TTC549 (cell line): ENCODE measurements at regions not wholly inside any gene's neighbourhood (a gene's known extent, or its start where the extent isn't known, plus 50 kb on each side); places are given as distances from the start of the nearest gene placed in this dataset.
A peak's percentile ranks its signal among the peaks of the same experiment; 100 is the strongest.
"Not testable (repeated sequence)": the region's sequence is repeated elsewhere in the genome, so short reads cannot be mapped to it uniquely, and the experiment has no call there.

ENCODE experiments used
- FAIRE-seq: peaks from 2 replicates; lab custom pipeline; 2012; peaks lifted over from hg19 to GRCh38; lab: Jason Lieb, UNC

DNA sequence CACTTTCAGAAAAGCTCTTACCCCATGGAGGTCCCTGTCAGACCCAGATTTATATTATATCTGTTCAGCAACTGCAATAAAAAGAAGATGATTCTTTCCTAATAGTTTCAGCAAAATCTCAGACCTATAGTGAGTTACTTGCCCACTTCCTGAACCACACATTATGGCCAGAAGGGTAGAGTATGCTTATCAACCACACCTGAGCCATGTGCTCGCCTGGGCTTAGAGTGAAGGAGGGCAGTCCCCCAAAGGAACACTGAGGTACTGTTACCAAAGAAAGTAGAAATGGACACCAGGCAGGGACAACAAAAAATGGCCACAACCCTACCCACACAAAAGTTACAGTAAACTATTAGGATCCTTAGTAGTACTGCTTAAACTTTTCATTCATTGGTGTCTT lies 128.7 kb downstream of the ZNF608 start:
- no peak for FAIRE-seq

DNA sequence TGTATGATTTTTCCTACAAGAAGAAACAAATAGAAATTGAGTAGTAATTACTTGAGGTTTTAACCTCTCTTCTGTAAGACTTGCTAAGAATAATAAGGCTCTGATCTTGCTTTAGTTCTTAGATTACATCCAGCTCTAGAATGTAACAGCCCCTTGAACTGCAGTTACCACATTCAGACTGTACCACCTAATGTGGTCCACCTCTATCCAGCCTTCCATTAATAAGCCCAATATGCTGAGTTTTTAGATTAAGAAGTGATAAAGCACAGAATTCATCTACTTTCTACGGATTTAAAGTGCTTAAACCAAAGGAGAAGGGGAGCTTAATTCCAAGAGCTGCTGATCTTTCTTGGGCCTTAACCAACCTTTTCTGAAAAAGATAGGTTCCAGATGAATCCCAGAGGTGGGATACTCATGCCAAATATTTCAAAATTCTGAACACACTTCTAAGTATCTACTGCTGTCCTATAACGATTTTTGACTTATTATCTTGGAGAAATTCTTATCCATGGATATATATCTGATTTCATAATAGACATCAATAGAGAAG lies 131.5 kb downstream of the ZNF608 start:
- no peak for FAIRE-seq

DNA sequence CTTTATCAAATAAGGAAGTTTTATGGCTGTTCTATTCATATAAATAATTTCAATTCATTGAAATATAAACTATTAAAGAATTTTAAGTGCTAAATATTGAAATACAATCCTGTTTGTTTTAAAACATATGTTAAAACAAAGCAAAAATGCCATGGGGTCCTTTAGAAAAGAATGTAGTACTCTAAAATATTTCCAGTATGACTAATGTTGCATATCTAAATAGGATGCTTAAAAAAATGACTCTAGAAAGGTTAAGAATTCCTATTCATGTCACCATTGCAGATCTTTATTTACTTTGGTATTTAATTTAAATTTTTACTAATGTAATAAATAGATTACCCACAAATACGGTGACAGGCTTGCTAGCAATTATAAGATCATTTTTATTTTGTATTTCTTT lies 132.3 kb downstream of the ZNF608 start:
- no peak for FAIRE-seq

DNA sequence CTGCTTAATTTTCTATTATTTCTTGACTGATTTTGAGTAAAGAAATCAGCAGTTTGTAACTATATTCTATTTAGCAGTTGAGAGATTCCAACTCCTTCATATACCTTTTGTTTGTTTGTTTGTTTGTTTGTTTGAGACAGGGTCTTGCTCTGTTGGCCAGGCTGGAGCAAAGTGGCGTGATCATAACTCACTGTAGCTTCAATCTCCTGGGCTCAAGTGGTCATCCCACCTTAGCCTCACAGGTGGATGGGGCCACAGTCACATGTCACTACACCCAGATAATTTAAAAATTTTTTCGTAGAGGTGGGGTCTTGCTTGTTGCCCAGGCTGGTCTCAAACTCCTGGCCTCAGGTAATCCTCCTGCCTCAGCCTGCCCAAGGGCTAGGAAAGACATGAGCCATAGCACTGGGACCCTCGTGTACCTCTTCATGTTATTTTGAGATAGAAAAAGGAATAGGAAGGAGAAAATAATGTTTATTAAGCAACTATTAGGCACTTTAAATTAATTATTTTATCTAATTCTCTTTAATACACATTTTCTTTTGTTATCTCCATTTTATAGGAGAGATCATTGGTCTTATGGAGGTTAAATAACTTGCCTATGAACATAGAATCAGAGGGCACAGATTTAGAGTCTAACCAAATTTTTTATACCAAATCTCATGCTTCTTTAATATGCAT lies 133.0 kb downstream of the ZNF608 start:
- no peak for FAIRE-seq

DNA sequence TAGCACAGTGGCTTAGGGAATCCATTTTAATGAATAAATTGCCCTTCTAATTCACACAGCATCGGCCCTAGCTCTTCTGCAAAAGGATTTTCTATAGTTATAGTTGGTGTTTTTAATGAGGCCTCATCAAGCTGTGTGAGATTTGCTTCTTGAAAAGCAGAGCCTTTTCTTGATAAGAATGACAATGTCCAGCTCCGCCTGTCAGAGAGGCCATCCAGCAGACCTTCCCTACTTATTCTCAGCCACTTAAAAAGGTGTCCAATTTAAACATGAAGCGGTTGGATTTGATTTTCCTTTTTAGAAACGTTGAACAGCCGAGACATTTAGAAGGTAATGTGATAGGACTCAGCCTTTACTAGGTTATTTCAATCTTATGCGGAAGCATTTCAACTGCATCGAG lies 134.4 kb downstream of the ZNF608 start:
- no peak for FAIRE-seq

DNA sequence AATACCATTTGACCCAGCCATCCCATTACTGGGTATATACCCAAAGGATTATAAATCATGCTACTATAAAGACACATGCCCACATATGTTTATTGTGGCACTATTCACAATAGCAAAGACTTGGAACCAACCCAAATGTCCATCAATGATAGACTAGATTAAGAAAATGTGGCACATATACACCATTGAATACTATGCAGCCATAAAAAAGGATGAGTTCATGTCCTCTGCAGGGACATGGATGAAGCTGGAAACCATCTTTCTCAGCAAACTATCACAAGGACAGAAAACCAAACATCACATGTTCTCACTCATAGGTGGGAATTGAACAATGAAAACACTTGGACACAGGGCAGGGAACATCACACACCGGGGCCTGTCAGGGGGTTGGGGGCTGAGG lies 135.2 kb downstream of the ZNF608 start:
- not testable (repeated sequence) for FAIRE-seq

DNA sequence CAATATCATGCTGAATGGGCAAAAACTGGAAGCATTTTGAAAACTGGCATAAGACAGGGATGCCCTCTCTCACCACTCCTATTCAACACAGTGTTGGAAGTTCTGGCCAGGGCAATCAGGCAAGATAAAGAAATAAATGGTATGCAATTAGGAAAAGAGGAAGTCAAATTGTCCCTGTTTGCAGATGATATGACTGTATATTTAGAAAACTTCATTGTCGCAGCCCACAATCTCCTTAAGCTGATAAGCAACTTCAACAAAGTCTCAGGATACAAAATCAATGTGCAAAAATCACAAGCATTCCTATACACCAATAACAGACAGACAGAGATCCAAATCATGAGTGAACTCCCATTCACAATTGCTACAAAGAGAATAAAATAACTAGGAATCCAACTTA lies 136.8 kb downstream of the ZNF608 start:
- not testable (repeated sequence) for FAIRE-seq

DNA sequence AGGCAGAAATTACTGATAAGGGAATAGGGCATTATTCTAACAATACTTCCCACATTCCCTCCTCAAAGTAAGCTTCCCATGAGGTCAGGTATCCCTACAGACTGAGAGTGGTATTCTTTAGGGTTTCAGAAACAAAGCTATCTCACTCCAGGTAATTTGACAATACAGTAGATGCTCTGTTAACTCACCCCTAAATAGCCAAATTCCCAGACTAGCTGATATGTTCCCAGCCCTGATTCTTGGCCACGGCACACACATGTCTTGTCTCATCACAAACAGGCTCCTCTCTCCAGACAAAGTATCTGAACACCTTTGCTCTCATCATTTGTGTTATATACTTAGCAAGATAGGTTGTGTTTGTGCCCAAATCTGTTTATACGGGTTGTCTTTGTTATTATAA lies 139.9 kb downstream of the ZNF608 start:
- FAIRE-seq: no peak

DNA sequence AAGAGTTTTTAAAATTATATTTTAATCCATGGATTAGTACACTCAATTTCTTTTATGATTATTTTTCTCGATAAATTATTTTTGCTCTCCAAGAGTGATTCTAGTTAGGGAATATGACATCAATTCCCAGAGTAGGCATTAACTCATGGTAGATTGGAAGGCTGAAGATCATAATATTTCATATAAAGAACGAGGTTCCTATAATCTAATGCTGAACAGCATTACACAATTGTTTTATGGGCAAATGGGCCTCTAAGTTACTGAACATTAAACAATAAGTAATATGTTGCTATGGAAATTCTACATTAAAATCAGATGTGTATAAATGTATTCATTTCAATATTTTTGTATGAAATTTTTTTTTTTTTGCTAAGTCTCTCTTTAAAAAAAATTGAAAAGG lies 140.3 kb downstream of the ZNF608 start:
- no peak for FAIRE-seq

DNA sequence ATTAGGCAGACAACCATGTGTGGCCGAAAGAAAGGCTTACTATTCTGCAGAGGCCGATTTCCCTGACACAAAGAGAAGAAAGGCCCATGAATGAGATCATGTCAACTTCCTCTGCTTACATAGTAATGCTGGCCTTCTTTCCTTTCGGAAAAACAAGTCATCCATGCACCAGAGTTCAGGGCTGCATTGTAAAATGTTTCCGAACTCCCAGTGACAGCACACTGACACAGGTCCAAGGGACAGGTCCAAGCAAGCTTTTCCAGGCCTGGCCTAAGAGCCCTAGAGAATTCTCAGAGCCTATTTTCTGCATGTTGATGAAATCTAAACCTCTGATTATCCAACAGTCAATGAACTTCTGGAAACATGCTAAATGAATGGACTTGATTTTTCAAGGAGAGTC lies 140.9 kb downstream of the ZNF608 start:
- FAIRE-seq: peak; percentile 43

DNA sequence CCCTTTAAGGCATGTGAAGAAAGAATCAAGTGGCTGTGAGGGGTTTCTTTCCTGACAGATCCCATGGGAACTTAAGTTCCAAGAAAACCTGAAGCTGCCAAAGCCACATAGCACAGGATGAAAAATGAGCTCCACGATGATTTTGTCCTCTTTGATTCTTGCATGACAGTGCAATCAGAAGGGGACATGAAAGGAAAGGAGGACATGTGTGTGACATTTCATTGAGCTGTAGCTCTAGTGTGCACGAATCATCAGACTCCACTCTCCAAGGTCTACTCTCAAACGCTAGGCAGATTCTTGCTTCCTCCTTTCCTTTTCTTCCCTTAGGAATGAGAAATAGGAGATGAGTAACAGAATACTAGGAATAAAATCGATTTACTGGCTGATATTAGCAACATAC lies 142.0 kb downstream of the ZNF608 start:
- no peak for FAIRE-seq

DNA sequence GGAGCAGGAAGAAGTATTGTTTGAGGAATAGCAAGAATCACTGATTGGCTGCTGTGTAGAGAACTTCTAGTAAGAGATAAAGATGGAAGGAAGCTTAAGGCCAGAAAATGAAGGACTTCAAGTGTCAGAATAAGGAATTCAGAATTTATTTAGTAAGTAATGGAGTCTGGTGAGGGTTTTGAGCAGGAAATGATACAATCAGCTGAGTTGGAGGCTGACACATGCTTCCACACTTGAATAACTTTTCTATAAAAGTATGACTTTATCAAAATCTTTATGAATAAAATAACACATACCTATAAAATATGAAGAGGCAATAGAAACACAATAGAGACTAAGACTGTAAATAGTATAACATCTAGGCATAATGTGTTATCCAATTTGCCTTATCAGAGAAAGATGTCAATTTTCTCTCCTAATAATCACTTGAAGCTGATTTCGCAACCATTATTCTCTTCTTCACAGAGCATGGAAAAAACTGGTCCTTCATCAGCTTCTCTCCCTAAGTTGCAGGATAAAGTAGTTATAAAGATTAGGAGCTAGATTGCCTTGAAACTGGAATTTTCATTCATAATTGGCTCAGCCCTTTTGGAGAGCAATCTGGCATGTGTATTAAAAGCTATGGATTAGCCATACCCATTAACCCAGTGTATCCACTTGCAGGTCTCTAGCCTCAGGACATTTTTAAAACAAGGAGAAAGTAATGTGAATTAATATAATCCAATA lies 143.4 kb downstream of the ZNF608 start:
- FAIRE-seq: no peak

DNA sequence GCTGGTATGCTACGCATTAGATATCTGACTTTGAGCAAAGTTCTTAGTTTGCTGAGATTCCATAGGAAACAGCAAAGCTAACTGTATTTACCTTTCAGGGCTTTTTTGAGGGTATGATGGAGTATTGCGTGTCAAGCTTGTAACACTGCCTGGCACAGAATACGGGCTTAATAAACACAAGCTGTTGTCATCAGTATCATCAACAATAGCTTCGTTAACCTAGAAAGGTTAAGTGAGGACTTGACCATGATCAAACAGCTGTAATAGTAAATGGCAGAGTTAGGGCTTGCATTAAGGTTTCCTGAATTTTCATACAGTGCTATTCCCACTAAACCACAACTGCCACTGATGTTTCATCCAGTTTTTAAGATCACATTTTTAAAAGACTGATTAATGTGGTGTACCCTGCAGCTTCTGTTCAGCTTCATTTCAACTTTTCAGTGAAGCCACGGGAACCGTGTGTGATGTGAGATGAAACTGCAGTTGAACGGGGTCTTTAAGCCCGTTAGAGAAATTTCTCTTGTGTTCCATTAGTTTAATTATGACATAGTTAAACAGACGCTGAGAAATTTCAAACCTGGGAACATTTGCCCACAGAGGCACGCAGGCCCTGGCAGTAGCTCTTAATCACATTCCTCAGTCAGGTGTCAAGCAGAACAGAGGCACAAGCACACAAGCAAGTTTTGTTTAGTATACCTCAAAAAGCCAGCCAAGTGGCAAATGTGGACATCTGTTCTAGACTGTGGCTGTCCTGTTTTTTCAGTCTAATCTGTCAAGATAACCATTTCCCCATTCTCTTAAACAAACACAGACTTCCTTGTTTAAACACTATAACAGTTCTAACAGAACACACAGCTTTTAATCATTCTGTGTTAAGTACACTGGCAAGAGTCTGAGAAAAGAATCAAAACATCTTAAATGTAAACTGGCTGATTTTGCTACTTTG lies 147.1 kb downstream of the ZNF608 start:
- FAIRE-seq: no peak

DNA sequence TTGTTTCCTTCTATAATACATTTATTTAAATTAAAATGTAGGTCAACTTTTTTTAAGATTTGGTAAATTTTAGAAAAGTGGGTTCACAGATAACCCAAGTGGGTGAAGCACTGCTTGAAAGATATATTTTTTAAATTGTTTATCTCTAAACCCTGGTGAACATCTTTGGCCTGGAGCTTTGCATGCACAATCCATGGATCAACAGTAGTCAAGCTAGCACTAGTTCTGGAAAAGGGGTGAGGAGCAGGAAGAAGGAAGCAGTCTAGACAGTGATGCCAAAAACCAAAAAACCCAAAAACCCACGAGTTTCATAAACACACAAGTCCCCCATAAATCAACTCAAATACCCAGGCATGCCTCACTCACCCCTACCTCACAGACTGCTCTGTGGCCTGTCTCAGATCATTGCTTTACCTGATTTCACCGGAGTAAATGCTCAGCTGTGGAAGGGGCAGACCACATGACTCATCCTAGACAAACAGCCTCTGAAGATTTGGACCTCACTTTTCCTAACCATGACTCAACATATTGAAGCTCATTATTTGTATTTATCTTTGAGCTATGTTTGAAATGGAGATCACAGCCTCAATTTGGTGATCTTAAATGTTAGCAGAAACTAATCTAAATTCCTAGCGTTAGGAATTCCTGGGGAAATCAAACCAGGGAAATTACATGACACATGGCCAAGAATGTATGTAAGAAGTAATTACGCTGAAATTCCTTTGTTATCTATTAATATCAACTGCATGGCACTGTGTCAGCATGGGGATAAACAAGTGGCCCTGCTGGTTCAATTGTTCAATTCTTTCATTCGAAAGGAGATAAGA lies 149.6 kb downstream of the ZNF608 start:
- FAIRE-seq: no peak

DNA sequence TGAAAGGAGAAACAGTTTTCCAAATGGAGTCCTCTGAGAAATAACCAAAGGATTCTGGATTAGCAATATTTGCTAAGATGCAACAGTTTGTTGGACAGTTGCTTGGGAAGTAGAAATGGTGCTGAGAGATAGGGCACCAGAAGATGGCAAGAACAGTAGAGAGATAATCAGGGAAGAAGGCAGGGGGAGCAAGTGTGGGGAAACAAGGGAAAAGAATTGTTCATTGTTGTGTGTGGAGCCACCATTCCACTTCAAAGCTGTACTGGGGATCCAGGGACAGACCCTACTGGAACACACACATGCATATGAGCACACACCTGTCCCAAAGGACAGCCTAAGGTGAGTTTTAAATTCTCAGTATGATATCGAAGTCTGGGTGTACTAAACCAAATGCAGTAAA lies 152.5 kb downstream of the ZNF608 start:
- no peak for FAIRE-seq

DNA sequence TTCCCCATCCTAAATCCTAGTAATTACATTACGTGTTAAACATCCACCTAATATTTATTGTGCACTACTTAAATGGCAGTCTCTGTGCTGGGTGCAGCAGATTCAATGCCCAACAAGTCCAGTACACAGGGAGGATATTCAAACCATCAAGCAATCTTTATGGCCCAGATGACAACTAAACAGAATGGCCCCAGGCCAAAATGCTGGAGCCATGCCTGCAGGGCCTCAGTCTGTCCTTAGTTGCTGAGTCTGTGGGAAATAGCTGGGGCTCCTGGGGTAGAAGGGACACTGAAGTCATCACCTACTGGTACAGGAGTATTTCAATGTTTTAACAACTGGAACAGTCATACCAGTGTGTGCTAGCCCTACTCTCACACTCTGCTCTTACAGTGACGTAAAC lies 153.5 kb downstream of the ZNF608 start:
- no peak for FAIRE-seq

DNA sequence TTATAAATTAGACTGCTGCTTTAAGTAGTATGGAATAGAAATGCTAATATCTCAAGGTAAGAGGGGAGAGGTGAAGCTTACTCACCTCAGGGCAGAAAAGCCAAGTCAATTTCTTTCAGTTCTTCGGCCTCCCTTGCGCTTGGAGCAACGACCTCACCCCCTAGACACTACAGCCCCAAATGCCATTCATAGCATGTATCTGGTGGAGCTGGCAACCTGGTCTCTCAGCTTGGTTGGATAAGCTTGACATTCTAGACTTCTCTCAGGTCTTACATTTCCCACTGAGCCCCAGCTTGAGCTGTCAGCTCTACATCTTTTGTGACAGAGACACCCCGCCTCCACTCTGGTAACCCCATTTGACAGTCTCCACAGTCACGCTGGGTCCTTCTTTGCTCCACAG lies 154.9 kb downstream of the ZNF608 start:
- no peak for FAIRE-seq

DNA sequence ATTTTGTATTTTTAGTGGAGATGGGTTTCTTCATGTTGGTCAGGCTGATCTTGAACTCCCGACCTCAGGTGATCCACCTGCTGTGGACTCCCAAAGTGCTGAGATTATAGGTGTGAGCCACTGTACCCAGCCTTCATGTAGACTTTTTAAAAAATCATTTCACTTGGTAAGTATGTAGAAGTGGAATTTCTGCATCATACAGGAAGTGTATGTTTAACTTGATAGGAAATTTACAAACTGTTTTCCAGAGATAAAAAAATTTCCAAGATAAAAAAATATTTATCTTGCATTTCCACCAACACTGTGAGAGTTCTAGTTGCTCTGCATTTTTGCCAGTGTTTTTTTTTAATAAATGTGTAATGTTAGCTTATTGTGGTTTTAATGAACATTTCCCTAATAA lies 155.8 kb downstream of the ZNF608 start:
- FAIRE-seq: no peak

DNA sequence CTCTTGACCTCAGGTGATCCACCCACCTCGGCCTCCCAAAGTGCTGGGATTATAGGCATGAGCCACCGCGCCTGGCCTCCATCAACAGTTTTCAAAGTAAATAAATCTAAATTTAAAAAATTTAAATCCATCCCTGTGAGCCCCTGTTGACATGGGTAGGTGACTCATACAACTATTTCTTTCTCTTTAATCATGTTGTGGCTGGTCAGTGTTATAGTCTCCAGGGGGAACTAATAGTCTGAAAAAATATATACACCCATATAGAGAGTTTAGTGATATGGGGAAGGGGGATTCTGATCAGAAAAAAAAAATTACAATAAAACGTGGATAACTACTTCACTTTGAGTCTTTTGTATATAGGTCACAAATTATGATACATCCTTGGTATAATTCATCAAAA lies 159.2 kb downstream of the ZNF608 start:
- no peak for FAIRE-seq

DNA sequence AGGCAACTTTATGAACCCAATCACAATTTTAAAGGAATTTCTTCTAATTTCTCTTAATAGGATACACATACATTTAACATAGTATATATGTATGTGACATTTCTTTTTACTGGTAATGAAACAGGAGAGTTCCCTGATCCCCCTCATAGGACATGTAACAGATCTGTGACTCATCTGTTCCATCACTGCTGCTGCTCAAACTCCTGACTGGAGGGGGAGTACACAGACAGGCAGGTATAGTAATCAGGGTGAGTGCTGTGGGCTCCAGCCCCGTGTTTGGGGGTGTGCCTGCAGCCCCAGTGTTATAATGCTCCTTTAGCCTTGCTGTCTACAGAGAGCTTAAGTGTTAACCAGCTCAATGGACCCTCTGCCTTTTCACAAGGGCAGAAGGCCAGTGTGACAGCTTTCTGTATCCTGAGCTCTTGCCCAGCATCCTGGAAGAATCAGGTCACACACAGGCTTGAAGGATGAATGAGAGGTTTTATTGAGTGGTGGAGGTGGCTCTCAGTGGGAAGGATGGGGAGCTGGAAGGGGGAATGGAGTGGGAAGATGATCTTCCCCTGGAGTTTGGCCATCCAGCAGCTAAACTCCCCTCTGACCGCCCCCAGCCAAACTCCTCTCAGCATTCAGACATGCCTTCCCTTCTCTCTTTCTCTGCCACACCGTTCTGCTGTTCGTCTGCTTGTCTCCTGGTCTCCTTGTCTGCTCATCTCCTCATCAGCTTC lies 161.3 kb downstream of the ZNF608 start:
- FAIRE-seq: no peak
